Fibroblast of skin of left quadriceps (primary cell): ENCODE measurements at regions not wholly inside any gene's neighbourhood (a gene's known extent, or its start where the extent isn't known, plus 50 kb on each side); places are given as distances from the start of the nearest gene placed in this dataset.

Source experiments
- DNase-seq, 2 experiments: peaks; one replicate each; pipeline ENCODE4 v3.0.0-alpha.2; 2013; ENCODE audit warnings: low read depth in 2 of 2

DNA sequence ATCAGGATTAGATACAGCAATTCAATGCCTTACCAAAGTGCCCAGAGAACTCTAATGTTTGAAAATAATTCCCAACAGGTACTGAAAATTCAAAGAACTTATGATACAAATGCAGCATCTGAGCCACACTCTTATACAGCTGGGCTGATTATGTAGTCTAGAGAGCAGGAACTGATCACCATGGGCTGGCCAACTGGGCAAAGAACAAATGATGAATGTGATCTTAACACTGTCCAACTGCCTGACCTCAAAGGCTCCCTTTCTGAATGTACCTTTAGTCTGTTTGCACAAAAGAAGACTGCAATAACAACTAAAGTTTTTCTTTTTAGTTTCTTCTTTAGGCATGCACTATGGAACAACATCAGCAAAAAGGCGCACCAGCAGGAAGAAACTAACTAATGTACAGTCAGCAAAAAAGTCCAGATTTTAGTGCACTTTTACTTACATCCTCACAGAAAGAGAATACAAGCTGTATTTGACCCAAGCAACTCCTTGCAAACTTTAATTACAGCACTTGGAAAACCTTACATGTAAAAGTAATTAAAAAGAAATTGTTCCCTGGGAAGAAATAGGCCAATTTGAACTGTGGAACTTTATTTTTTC is 1095.1 kb downstream of the IGSF11 start:
- no peak for DNase-seq

DNA sequence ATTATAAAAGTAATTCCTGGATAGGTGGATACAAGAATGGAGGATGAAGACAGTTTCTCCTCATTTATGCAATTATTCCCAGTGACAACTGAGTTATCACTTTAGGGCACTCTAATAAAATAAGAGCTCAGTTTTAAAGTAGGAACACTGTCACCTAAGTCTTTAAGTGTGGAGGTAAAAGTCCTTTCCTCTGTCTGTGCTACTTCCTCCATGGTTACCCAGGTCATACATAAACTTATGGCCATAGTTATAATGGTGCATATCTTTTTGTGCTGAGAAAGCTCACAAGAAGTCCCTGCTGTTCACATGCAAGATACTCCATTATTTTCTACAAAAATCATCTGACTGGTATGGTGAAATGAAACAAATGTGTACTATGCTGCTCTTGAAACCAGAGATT is 1093.6 kb downstream of the IGSF11 start:
- DNase-seq: no peak

DNA sequence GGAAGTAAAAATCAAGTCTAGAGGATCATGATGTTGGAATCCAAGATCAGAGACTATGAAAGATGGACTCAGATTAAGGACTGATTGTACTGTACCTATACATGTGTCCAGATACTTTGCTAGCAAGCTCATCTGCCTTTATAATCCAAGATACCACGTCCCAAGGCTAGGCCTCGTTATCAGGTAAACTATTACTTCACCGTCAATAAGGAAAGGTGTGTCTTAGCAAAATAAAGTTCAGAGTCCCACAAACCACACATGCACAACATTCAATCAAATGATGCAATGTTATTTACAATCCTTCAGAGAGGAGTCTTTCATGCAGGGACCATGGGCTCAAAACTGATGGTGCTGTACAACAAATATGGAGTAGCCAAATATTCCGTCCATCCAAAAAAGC is 1092.9 kb downstream of the IGSF11 start:
- DNase-seq: no peak

DNA sequence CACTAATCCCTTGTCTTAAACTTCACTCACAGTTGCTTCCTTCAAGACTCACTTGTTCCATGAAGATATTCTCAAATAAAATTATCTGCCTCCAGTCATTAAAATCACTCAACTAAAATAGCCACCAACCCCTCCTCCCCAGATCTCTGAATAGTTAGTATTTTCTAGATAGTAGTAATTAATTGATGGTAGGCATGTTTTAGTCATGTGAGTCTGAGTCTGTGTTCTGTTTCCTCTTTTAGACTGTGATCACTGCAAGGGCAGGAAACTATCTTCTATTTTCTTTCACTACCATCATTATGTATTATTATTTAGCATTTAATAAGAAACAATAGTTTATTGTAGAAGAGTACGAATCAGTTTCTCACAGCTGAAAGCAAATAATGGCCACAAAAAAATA is 1080.5 kb downstream of the IGSF11 start:
- no peak for DNase-seq

DNA sequence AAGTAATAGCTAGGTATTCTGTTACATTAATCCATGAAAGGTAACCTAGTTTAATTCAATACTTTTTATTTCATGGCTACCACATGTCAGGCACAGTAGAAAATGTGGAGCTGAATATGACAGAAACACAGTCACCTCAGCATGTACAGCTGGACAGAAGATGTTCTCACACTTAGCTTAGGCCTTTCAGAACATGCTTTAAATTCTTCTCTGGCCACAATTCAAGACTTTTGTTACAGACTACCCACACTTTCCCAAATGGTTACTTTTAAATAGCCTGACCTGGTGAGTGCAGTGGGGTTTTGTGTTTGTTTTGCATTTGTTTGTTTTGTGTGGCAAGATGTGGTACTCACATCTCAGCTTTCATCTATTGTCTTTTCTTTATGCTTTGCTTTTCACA is 1079.5 kb downstream of the IGSF11 start:
- DNase-seq: no peak

DNA sequence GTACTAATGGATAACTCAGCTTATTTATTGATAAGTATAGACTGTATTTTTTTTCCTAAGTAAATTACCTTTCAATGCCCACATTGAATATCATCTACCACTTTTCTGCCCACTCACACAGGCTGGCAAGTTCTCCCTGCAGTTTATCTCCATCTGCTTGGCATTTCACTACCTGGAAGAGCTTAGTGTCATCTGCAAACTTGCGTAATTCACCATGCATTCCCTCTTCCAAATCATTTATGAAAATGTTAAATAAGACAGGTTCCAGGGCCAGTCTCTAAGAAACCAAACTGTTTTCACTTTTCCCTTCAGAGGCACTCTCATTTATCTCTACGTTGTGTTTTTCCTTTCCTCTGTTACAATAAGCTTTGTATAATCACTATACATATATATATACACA is 1076.6 kb downstream of the IGSF11 start:
- DNase-seq: no peak

DNA sequence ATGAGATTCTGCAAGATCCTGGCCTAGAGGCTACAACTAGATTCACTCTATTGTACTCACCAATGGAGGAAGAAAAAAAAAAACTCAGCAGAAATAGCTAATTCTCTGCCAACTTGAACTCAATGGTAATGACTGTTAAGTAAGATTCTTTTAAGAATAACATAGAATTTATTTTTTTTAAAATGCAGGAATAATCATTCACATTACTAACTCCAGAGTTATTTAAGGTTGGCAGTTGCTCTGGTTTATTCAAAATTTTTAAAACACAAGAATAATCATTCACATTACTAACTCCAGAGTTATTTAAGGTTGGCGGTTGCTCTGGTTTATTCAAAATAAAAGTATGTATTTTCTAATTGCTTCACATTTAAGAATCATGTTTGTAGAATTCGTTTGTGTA is 1071.9 kb downstream of the IGSF11 start:
- no peak for DNase-seq

DNA sequence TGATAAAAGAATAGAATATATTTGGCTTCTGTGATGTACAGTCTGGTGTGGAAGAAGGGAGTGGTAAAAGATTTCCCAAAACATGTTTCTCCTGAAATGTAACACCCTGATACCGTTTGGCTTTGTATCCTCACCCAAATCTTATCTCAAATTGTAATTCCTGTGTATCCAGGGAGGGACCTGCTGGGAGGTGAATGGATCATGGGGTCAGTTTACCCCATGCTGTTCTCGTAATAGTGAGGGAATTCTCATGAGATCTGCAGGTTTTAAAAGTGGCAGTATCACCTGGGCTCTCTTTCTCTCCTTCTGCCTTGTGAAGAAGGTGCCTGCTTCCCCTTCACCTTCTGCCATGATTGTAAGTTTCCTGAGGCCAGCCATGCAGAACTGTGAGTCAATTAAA is 1070.8 kb downstream of the IGSF11 start:
- DNase-seq: no peak

DNA sequence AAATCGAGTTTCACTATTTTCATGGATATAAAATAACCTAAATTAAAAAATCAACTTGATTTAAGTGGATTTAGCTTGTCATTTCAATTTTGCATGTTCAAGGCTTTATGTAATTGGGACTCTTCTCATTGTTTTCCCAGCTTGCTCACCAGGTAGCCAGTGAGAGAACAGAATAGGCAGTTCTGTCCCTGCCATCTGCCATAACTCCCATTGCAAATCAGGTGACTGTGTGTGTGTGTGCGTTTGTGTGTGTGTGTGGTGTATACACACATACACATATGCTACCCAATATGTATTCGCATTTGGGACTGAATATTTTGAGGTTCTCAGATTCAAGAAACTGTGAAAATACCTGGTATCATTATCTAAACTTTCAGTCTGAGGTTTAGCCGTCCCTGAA is 1069.8 kb downstream of the IGSF11 start:
- no peak for DNase-seq

DNA sequence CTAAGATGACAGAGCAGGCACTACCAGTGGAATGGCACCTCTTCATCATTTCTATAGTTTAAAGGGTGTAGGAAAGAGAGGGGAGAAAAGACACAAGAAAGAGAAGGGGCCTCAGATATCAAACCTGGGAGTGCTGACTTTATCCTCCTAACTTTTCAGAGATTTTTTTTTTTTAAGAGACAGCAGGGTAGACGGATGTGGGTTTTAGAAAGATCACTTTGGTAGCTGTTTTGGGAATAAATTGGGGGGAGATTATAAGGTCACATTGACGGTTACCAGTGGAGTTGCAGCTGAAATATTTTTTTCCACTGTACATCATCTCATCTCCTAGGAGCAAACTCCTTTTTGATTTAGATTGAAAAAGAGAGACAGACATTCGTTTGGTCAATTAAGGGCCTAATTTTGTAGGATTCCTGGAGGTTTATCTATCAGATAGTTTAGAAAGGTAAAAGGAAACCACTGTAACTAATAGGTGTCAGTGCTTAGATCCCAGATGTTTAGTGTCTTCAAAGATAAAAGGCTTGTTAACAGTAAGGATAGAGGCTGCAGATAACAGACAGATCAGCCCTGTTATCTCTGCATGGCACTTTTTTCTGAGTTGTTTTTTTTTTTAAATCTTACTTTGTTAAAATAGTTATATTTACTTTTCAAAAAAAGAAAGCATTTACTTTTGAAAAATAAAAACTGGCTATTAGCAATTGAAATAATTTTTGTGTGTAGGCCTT is 1057.0 kb downstream of the IGSF11 start:
- no peak for DNase-seq

DNA sequence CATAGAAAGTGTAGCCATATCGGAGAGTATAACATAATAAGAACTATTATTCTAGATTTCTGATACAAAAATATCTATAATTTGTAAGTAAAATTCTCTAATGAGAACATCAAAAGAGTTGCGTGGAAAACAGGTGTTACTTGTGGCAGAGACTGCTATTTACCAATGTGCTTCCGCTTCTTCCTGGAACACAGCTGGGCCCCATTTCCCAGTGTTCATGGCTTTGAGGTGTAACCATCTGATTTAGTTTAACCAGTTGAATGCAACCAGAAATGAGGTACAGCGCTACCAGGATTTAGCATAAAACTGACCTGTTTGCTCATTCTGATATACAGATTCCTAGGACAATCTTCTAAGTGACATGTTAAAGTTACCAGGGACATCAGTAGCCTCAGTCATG is 1055.2 kb downstream of the IGSF11 start:
- no peak for DNase-seq

DNA sequence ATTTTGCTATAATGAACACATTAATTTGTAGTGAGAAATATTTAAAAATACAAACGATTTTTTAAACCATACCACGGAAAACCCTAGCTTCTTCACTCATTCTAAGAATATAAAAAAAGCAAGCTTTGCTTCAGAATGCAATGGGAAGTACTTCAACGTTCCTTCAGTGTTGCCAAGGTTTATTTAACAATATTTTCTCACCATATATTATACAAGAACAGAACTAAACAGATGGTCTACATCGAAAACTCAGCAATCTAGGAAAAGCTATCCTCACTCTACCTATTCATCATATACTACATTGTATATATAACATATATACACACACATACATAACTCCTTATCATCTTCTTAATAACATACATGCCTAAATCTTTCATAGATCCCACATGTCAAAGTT is 1047.4 kb downstream of the IGSF11 start:
- no peak for DNase-seq

DNA sequence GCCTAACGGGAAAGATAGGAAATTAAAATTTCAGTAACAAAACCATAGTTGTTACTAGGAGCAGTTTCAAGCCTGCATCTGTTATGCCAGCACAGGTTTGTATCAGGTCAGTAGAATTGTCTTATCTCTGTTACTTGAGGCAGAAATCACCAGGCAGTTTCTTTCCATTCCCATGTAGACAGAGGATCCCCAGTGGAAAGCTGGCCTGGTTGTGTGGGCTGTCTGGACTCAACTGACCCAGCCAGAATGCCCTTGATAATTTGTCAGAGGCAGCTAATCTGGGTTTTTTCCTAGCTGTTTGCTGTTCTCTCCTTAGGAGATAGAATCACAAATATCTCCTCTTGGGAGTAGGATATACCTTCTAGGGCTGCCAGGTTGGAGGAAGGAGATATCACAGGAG is 1044.7 kb downstream of the IGSF11 start:
- no peak for DNase-seq

DNA sequence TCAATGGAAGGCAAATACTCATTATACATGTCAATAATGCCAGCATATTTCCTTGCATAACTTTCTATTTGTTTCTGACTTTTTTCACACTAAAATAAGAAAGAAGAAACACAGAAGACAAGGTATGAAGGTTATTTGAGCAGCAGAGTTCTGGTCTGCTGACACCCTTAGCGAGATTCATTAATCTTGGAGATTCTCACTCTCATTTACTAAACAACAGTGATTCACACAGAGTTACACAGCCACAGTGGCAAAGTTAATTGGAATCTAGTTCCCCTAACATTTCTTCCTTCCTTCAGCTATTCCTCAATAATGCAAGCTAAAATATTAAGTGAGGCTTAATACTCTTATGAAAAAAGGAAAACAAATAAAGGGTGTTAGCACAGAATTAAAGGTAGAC is 1044.0 kb downstream of the IGSF11 start:
- no peak for DNase-seq

DNA sequence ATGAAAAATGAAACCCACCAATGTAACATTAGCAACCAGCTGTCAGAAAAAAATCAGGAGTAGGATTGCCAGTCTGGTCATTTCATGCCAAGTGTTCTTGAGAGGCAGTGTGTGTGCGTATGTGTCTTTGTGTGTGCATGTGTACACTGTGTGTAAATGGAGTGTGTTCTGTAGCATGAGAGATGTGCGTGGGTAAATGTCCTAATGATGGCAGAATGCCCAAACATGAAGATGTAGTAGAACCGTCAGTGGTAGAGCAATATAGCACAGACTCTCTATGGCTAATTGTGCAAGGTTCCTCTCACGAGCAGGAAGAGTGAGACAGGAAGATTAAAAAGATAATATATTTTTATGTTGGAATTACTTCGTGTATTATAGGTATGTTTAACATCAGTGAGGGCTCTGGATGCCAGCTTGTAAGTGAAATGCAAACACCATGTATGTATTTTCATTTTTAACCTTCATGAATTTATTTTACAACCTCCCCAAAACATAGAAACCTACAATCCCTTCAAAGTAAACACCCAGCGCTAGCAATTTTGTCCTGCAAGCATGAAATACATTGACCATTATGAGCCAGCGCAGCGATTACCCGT is 1038.7 kb downstream of the IGSF11 start:
- DNase-seq: no peak

DNA sequence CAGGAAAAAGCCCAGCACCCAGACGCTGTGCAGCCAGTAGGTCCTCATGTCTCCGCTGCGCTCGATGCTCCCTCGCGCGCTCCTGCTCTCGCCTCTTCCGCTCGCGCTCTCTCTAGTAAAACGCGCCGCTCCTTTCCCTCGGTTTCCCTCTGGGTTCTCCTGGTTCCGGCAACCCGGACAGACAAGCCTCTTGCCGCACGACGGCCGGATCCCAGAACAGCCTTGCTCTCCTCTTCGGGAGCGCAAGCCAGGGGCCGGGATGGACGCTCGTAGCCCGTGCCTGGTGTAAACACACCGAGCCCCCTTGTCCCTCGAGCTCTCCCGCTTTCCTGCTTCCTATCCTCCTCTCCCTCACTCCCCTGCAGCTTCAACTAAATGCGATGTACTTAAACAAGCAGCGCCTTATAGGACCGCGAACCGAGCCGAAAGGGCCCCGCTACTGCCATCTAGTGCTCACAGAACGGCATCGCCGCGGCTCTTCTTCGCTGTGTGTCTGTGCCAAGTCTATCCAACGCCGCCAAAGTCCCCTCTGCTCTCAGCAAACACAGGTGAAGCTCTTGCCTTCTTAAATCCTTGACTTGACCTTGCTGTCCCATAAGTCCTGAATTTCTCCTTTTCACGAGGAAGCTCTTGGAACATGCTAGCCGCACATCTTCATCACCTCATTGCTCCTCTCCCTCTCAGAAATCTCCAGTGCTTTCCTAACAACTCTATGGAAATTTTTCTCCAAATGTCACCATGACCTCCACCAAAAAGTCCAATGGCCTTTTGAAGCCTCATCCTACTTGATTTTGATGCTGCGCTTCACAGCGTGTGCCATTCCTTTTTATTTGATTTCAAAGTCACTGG is 1037.2 kb downstream of the IGSF11 start:
- peak; percentile 65 to 70 for DNase-seq

DNA sequence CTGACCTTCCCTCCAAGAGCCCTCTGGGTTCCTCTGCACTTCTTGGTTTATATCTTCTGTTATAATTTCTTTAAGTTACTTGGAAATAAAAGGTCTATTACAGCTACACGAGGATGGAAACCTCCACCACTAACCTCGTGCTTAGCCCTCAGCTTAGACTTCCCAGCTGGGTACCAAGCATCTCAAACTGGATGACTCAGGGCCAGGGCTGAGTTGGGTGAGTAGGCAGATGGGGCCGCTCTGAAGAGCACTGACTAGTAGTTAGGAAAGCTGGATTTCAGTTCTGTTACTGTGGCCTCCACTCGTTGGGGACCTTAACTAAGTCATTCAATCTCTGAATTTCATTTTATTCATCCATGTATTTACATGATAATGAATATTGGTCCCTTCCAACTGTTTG is 1036.6 kb downstream of the IGSF11 start:
- DNase-seq: no peak

DNA sequence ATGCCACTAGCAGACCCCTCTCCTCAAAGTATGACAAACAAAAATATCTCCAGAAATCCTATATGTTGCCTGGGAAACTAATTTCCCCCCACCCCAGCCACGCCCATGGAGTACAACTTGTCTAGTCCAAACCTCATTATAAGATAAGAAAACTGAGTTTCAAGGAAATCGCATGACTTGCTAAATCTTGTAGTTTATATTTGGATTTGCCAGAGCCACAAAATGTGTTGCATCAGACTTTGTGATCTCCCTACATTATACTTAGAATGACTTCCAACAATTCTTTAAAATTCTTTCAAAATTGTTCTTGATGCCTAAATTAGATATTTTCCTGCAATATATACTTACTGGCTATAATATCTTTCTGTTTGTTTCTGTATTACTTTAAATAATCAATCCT is 1034.4 kb downstream of the IGSF11 start:
- DNase-seq: no peak

DNA sequence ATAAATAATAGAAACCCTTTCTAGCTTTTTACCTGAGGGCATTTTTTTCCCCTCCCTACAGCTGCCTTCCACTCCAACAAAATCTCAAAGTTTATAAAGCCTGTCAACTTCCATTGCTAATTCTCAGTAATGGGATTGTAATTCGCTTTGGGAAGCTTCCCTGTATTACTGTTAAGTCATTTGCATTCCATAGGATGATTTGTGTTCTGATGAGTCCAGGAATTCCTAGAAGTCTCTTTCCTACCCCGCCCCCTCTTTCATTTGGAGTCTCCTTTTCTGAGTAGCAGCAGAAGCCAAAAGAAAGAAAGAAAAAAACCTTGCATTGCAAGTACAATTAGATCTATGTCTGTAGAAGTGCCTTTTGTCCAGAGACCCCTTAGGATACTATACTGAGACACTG is 1033.3 kb downstream of the IGSF11 start:
- no peak for DNase-seq

DNA sequence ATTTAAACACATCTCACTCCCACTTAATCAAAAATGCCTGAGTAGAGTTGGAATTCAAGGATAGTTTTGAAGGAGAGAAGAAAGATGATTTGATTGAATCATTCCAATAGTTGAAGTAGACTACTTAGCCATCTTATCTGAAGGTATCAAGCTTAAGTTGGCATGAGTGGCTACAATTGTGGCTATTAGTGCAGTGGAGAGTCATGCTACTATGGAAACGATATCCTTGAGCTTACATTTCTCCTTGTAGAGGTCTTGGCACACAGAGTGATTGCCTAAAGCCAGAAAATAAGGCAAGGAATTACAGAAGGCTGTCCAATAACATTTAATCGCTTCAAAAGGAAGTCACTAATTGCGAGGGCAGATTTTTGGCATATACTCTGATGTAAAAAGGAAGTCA is 1022.7 kb downstream of the IGSF11 start:
- DNase-seq: no peak

DNA sequence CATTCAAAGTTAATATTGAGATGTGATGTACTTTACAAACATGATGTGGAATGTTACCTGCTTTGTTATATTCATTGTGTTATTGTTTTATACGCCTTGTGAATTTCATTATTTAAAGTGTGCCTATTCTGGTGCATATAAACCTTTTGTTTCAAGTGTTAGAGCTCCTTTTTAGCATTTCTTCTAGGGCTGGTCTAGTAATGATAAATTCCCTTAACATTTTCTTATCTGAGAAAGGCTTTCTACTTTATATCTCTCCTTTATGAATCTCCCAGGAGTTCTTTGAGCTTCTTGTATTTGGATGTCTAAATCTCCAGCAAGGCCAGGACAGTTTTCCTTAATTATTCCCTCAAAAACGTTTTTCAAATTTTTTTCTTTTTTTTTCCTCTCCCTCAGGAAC is 1005.6 kb downstream of the IGSF11 start:
- DNase-seq: no peak

DNA sequence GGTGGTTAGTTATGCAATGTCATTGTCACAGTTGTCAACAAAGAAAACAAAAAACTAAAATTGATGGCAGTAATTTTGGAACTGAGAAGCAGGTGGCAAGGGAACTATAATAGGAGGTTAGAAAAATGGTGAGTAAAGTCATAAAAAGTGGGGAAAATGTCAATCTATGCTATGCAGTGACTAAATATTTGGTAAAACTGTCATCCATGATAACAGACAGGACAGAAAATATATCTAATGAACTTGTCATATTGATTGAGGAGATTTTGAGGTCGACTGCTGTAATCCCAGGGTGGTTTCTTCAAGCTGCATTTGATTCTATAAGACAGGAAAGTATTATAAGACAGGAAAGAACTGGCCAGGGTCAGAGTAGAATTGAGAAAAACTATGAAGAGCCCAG is 998.4 kb downstream of the IGSF11 start:
- no peak for DNase-seq

DNA sequence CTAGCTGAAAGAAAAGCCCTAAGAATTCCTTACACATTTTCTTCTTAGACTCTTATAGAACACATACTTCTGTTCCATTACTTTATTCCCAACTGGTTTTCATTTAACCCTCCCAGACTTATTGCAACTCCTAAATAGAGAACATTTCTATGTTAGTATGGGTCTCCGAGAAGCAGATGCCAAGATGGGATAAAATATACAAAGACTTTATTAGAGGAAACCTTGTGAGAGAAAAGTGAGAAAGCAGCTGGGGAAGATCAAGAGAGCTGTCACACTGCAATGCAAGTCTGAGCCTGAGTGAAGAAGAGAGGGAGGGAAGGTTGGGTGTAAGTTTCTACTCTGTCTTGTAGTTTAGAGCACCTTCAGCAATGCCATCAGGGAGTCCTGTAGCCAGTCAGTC is 979.3 kb downstream of the IGSF11 start:
- DNase-seq: no peak
